Hypothalamus (tissue), 51 donors: ENCODE measurements at regions not wholly inside any gene's neighbourhood (a gene's known extent, or its start where the extent isn't known, plus 50 kb on each side); places are given as distances from the start of the nearest gene placed in this dataset.
"Not testable (repeated sequence)": the region's sequence is repeated elsewhere in the genome, so short reads cannot be mapped to it uniquely, and the experiment has no call there.

Source experiments
- DNase-seq, 51 donors: peaks; one replicate each; lab custom pipeline; 2025; lab: John Stamatoyannopoulos, UW

DNA sequence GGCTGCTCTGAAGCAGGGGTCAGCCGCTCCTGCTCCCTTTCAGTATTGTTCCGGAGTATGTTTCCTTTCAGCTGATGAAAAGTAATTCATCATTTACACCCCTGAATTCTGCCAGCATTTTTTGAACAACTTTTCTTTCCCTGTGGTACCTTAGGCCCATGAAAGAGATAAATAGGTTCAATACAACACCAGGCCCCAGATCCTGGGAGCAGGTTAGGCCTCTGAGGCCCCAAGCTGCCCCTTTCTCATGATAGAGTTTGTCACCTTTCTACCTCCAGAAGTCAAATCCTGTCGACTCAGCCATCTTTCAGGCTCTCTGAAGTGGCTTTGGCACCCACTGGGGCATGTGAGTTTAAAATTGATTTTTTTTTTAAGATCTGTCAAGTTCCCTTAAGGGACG lies 1415.1 kb upstream of the ZEB2 start:
- DNase-seq: no peak

DNA sequence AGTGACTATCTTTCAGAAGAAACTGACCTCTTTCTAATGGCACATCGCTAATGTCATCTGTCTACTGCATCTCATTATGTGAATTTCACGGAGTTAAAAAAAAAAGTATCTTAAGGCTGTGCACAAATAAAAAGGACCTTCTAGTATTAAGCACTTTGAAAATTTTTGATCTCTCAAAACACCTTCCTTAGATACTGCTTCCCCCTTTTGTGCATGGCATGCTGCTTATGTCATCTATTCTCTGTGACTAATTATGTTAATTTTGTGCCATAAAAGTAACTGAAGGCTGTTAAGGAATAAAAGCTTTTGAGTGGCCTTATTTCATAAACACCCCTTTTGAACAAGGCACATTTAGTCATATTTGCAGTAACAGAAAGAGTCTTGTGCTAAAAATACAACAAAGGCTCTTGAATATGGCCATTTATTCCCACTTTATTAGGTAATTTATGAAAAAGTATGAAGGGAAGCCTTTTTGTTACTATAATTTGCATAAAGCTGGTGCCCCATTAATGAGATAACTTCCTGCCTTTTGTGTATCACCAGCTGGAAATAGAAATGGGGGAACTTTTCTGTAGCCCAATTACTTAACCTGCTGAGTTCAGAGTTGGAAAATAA lies 1412.0 kb upstream of the ZEB2 start:
- peak in 1 of 51 donors; percentile 21 for DNase-seq

DNA sequence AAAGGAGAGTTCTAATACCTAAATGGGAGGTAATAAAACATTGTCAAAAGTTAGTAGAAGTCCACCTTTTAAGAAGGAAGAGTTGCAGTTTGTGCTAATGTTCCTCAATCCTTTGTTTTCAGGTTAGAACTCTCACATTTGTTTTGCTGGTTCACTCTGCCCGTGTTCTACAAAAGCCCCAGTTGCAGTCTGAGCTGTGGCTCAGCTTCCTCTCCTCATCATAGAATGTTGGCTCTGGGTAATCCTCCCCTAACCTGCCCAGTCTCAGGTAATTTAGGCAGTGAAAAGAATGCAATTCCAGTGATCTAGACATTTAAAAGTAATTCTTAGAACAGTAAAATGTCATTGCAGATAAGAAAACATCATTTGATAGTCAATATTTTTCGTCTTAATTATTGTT lies 1410.4 kb upstream of the ZEB2 start:
- no peak for DNase-seq

DNA sequence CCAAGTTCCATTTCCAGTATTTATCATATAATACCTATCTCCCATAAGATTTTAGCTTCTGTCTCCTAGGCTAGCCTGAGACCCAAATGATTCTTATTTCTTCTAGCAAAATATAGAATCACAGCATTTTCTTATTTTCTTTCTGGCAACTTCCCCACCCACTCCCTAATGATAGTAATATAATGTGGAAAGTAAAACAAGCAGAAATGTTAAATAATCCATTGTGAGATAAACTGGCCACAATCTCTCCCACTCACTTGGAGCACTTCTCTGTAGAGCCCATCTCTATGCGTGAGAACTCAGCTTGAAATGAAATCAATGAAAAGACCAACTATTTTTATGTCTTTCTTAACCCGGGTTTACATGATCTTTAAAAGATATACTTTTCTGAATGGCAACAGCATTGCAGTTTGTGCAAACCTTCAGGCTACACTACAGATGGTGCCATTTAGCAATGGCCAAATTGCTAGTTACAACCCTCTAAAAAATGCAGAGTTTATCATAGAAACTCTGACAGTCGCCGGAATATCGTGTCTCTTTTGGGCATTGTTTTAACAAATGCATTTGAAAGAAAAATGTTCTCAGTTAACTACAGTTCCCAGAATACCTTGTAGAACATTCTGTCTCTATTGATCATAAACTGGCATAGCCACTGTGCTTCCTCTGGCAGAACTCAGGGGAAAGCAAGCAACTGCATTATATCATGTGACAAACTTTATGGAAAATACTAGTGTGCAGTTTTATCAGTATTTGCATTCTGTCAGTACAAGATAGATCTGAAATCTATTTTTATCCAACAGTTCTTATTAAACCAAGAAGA lies 1407.4 kb upstream of the ZEB2 start:
- no peak for DNase-seq

DNA sequence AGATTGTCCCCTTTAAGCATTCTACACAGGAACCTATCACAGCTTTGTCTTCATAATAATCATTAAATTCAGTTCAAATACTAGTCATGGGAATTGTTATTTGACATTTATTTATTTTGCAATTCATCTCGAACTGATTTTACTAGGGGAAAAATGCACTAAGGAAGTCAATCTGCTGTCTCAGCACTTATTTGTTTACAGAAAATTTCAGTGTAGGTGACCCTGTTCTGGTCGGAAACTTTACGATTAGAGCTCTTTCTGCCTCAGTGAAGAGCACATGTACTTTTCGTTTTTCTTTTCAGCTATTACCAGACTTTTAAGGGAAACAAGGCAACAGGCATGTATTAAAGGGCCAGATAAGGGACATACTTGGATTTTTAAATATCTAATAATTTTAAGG lies 1405.7 kb upstream of the ZEB2 start:
- no peak for DNase-seq

DNA sequence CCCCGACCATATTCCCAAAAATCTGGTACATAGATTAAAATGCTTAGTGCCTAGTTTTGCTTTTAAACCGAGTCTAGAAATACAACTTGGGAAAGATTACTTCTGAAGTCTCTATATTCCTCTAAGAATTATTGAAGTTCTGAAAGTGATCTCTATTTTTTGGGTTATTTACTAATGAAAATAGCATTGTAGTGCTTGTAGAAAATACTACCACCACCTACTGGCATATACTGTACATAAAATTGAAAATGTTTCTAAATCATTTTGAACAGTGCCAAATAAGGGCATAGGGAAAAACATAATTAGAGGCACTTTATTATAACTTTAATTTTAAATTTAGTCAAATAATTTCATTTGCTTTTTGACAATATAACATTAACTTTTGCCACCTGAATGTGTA lies 1399.6 kb upstream of the ZEB2 start:
- no peak for DNase-seq

DNA sequence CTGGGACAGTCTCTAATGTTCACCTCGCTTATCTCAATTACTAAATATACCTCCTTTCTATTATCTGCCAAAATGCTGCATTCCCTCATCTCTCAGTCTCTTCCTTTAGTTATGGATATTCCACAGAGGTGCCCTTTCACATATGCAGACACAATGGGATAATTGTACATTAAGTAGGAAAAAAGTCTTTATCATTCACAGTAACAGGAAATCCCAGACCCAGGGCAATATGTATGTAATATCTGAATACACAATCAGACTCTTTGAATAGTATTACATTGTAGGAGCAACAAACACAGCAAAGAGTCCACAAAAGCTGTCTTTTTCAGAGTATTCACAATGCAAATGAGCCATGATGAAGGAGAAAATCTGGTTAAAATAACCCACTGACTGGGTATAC lies 1399.0 kb upstream of the ZEB2 start:
- no peak for DNase-seq

DNA sequence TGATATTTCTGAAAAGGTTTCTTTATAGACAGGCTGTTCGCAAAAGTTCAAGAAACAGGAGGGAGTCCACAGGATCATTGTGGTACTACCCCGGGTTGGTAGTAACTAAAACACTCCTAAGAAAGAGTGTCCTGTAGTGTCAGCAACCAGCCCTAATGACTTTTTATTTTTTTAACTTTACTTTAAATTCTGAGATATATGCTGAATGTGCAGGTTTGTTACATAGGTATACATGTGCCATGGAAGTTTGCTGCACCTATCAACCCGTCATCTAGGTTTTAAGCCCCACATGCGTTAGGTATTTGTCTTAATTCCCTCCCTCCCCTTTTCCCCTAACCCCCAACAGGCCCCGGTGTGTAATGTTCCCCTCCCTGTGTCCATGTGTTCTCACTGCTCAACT lies 1396.9 kb upstream of the ZEB2 start:
- no peak for DNase-seq

DNA sequence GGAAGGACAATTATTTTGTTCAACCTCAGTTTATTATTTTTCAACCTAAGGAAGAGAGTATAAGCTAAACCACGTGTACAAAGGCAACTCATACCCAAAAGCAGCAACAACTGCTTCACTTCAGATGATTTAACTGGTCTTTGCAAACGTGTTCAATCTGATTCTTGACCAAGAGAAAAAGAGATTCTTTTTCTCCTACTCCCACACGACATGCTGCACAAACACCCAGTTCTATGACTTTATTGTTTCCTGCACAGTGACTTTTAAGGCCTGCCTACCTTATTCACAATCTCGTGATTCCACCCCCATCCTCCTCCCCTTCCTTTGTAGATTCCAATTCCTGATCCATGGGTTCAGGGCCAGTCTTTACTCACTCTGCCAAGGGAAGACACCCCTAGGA lies 1394.8 kb upstream of the ZEB2 start:
- no peak for DNase-seq

DNA sequence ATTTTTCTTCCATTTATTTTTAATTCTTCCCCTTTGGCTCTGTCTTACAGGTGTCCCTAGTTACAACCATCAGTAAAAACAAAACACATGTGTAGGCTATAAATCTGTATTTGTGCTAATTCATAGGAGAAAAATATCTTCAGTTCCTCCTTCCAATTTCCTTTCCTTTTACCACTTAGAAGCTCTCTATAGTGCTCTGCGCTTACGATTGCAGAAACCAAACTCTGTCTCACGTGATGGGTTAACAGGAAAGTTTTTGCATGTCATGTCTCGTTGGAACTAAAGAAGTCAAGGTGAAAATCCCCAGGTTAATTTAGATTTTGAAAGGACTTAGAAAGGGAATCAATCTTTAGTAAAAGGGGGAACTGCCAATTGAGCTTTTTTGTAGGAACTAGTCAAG lies 1390.5 kb upstream of the ZEB2 start:
- no peak for DNase-seq

DNA sequence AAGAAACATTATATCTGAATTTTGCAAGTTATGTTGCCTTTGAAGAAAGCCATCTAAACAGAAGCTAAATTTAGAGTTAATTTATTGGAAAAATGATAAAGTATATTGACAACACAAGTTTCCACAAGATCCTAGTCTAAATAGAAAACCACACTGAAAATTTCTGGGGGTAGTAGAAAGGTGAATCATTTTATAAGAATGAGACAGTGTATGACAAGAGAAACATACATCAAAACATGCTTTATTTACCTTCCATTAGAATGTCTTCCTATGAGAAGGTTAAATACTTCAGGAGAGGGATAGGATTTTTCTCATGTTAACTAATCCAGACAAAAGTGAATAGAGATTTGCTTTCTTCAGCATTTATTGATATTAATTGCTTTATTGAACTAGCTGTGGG lies 1389.8 kb upstream of the ZEB2 start:
- no peak for DNase-seq

DNA sequence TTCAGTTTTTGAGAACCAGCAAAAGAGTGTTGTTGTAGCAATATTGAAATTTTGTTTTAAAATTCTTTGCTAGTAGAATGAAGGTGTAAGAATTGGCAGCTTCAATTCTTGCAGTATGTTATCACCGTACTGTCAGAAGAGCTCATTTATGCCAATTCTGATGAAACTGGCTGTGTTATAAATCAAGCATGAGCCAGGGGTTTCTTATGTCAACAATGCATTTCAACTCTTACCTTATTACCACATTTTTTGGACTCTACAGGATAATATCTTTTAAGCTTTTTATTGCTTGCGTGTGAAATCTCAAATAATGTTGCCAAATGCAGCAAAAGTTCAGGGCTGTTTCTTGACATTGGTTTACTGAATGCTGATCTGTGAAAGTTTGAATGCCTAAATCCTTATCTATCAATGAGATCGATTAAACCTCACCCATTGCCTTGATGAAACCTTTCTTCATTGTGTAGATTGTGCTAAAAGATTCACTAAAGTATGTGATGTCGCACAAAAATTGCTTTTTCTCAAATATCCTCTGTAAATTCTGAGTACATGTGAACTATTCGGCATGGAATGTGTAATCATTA lies 1389.3 kb upstream of the ZEB2 start:
- no peak for DNase-seq

DNA sequence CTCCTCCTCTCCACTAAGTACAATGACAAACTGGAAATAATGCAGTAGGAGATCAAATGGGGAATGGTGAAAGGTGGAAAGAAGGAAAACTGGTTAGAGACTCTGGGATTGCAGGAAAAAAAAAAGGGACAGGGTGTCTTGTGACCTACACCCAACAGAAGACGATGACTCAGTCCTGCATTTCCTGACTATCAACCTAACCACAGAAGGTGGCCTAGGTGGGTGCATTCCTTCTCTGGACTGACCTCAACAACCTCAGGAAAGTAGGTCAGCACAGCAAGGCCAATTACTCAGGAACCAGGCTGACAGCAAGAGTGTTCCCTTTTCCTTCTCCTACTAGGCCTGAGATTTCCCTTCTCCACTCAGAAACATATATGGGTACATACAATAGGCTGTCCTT lies 1386.4 kb upstream of the ZEB2 start:
- no peak for DNase-seq

DNA sequence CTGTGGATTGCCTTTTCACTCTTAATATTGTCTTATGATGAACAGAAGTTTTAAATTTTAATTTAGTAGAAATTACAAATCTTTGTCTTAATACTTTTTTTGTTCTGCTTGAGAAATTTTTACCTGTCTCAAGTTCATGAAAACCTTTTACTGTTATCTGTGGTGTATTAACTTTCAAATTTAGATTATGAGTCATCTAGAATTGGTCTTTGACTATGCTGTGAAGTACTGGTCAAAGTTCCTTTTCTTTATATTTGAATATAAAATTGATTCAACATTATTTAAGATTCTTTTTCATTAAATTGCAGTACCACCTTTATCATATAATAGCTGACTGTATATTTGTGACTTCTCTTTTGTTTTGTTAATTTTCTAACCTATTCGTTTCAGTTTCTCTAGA lies 1385.5 kb upstream of the ZEB2 start:
- no peak for DNase-seq

DNA sequence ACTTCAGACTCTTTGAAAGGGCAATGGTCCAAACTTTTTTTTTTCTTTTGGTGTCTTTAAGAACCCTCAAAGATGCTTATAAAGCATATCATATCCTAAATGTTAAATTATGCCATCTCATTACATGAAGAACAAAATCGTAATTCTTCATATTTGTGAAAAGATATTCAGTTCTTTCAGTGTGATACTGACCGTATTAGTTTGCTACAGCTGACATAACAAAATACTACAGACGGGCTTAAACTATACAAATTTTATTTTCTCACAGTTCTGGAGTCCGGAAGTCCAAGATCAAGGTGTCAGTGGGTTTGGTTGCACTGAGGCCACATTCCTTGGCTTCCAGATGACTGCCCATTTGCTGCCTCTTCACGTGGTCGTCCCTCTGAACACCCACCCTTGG lies 1377.2 kb upstream of the ZEB2 start:
- no peak for DNase-seq

DNA sequence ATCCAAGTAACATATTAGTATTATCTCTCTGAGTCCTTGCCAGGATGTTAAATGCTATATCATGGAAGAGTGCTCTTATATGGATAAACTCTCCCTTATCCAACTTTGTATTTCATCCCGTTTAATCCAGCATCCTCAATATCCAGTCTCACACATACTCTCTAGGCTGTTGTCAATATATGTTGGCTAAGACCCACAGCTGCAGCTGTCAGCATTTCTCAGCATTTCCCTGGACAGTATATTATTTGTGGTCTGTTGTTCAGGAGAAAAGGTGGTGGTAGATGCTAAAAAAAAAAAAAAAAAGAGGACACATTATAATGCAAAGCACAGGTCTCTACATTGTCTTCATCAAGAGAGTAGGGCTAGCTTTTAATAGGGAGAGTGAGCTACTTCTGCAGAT lies 1368.0 kb upstream of the ZEB2 start:
- DNase-seq: no peak

DNA sequence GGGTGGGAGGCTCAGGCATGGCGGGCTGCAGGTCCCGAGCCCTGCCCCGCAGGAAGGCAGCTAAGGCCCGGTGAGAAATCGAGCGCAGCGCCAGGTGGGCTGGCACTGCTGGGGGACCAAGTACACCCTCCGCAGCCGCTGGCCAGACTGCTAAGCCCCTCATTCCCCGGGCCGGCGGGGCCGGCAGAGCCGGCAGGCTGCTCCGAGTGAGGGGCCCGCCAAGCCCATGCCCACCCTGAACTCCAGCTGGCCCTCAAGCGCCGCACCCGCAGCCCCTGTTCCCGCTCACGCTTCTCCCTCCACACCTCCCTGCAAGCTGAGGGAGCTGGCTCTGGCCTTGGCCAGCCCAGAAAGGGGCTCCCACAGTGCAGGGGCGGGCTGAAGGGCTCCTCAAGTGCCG lies 1361.1 kb upstream of the ZEB2 start:
- not testable (repeated sequence) for DNase-seq

DNA sequence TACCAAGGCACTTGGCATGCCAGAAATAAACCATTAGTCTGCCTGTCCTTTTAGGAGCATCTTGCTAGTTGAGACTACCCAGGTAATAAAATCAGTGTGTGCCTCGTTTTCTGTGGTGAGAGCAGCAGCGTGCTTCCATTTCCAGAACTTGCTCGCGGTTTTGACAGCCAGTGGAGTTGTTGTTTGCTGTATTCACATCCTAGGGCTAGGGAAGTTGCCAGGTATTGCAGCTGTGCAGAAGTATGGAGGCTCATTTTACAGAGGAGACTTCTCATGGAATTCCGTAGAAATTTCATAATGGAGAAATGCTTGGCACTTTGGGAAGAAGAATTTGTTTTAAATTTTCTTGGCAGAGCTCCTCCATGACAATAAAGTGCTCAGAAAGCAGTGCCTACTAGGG lies 1355.1 kb upstream of the ZEB2 start:
- DNase-seq: peak in 1 of 51 donors; percentile 0

DNA sequence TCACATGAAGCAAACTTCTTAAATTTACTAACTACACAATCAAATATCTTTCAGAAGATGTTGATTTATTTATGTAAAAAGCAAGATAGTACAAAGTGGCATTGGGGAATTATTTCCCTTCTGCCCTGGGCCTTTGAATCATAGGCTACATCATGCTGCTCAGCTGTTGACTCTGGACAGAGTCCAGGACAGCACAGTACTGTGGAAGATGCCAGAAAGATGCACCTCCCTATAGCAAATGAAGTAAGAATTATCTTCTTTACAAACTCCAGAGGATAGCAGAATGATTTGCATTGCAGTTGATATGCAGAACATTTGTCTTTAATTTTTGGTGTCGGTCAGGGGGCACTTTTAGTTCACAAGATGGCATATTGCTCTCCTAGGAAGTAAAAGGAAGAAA lies 1354.5 kb upstream of the ZEB2 start:
- peak in 3 of 51 donors; percentile 1 to 7 (median 1) for DNase-seq

DNA sequence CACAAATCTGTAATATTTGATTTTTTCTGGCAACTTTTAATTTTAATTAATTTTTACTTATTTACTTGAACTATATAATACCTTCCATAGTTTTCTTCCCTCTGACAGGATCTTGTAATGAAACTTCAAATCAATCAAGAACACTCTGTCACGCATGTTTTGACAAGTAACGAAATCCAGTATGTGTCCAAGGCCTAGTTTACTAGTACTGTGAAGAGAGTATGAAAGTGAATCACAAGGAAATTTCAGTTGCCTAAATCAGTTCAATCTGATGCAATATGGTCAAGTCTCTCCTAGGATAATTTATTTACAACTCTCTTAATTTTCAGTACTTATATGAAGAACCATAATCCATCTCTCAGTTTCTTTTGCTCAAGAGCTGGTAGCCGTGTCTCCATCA lies 1344.6 kb upstream of the ZEB2 start:
- DNase-seq: no peak

DNA sequence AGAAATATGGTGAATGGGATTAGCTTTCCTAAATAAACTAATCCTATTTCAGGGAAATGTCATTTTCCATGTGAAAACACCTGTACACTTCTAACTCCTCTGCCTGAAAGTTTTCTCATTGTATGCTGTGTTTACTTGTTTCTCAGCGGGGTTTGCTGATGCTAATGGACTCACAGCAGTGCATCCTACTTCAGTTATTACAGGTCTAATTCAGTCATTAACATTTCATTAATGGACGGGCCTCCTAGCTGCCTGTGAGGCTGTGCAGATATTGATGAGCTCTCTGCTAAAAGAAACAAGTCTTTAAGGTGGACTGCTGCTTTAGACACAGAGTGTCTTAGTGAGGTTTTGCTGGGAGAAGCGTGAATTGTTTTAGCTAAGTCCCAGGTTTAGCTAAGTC lies 1342.0 kb upstream of the ZEB2 start:
- no peak for DNase-seq

DNA sequence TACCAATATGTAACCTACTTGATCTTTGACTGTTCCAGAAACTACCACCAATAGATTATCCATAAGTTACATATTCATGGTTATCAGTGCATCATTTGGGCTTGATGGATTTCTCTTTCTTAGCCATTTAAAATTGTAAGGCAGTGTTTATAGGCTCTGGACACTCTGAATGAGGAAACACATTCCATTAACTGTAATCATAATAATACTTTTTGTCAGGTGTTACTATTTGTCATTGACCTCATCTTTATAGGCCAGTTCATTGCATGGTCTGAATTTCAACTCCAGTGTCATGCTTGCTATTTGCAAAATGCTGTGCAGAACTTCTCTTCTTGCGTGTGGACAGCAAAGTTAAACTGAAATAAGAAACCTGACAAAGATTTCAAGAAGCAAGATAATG lies 1340.2 kb upstream of the ZEB2 start:
- no peak for DNase-seq
